GM19452 (cell line): ENCODE measurements at regions not wholly inside any gene's neighbourhood (a gene's known extent, or its start where the extent isn't known, plus 50 kb on each side); places are given as distances from the start of the nearest gene placed in this dataset.
"Not testable (repeated sequence)": the region's sequence is repeated elsewhere in the genome, so short reads cannot be mapped to it uniquely, and the experiment has no call there.

Experiments
- ATAC-seq: cut with Tn5 transposase; IDR thresholded peaks from one replicate; pipeline ENCODE4 v1.9.1; 2021; ENCODE audit not compliant: unreplicated experiment

DNA sequence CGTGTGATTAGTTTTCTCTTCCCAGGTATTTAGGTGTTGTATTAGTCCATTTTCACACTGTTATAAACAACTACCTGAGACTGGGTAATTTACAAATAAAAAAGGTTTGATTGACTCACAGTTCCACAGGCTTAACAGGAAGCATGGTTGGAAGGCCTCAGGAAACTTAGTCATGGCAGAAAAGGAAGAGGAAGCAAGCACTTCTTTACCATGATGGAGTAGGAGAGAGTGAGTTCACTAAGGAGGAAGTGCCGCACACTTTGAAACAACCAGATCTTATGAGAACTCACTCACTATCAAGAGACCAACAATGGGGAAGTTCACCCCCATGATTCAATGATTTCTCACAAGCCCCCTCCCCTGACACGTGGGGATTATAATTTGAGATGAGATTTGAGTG lies 1343.7 kb upstream of the GOT2 start:
- ATAC-seq, result no peak

DNA sequence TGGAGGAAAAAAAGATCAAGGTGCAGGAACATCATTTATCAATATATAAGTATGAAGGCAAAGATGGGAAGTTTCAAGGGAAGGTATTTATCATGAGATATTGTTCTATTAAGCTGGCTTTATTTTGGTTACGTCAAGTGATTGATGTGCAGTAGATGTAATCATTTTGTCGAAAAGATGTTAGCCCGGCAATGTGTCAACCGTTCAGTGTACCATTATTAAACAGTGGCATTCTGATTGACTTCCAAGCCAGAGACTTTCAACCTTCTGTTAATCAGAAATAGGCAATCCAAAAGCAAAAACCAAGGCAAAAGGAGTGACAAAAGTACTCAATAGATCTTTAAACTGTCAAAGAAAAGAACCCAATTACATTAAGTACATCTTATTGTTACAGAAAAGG lies 1340.3 kb upstream of the GOT2 start:
- ATAC-seq, result no peak

DNA sequence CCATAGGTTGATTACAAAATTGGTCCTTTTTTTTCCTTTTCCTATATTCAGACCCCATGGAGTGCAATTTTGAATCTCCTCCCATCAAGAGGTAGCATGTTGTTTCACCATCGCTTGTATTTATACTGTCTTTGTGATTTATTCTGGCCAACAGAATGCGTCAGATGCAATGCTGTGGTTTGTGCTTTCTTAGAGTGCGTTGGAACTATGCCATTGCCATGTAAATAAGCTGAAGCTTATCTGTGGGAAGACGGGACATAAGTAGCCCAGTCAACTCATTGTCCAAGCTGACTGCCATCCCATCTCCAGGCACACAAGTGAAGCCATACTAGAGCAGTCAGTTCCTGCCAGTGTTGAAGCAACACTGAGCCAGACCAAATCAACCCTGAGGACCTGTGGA lies 1339.3 kb upstream of the GOT2 start:
- ATAC-seq, result no peak

DNA sequence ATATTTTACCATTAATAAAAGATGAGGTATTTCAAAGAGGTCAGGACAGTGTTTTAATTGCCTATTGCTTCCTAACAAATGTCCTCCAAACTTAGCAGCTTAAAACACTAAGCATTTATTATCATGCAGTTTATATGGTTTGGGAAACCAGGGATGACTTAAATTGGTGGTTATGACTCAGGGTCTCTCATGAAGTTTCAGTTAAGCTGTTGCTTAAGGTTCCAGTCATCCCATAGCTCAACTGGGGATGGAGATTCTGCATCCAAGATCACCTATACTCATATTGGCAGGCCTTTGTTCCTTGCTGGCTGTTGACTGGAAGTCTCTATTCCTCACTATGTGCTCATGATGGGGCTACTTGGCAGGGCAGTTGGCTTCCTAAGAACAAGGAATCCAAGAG lies 1329.9 kb upstream of the GOT2 start:
- ATAC-seq, result no peak

DNA sequence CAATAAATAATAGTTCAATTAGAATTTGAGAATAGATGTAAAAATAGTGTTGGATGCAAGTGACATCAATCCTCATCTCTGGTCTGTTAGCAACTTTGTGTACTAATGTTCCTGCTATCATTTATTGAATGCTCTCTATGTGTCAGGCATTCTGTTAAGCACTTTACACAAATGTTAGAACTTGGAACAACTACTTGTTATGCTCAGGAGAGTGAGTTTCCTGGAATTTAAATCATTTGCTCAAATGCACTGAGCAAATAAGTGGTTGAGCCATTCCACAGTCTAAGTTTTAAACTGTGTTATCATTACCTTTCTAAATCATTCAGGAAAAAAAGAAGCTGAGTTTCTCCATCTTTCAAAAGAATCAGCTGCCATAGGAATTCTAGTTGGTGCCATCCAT lies 1327.3 kb upstream of the GOT2 start:
- ATAC-seq, result no peak

DNA sequence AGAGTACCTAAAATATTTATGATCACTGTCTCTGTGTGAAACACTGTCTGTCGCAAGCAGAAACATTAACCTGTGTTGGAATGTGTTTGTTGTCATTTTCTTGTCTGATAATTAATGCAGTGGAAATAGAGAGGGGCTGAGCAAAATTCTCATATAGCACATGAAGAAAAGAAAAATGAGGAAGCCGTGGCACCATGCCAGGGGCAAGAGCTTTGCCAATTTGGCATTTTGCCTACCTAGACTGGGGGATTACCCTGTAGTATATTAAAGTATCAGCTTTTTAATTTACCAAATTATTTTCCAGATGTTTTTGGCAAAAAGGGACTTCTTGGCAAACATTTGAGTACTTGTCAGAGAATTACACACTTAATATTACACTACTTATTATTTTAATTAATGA lies 1326.6 kb upstream of the GOT2 start:
- no peak for ATAC-seq

DNA sequence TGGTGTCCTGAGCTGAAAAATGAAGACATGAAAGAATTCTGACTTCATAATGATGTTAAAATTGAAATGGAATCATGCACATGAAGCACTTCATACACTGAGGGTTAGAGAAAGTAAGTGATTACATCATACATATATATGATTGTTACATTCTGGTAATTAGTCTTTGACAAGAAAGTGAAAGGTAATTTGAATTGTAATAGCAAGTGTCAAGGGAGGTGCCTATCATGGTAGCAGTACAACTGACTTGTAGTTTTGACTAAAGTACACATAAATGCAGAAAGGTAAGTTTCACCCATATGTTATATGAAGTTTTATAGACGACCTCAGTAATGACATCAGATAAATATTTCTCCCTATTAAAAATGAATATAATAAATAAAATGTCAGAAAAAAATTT lies 1325.0 kb upstream of the GOT2 start:
- ATAC-seq, result no peak

DNA sequence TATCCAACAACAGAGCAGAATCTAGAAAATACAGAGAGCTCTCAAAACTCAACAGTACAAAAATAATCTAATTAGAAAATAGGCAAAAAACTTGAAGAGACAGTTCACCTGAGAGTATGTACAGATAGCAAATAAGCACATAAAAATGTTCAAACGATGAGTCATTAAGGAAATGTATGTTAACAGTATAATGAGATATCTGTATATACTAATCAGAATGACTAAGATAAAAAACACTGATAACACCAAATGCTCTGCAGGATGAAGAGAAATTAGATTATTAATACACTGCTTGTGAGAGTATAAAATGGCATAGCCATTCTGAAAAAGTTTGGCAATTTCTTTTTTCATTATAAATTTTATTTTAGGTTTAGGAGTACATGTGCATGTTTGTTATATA lies 1307.6 kb upstream of the GOT2 start:
- no peak for ATAC-seq

DNA sequence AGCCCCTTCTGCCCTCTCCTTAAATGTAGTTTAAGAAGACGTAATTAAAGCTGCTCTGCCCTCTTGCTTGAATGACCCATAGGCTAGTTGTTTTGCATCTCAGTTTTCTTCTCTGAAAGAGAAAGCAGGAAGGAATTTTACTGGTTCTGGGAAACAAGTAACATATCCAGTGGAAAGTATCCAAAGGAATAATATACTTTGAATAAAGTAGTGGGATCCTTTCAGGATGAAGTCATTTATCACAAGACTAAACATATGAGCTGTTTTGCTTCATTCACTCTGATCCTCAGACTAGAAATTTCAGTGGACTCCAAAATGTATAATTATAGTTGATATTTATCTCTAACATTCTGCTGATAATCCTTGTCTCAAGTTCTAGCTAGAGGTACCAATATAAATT lies 1297.6 kb upstream of the GOT2 start:
- no peak for ATAC-seq

DNA sequence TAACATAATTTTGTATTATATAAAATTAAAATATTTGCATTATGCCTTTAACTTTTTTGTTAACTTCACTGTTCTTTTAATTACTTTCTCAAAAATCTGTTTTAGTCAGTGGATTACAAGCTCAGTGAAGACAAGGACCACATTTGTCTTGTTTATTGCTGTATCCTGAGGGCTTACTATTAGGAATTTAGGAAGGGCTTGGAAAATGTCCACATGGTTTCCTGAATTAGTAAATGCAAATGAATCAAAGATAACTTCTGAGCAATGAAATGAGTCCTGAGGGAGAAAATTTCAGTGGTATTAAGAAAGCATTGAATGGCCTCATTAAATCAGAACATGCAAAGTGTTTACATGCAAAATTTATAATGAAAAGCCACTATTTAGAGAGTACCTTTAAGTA lies 1293.2 kb upstream of the GOT2 start:
- ATAC-seq, result no peak

DNA sequence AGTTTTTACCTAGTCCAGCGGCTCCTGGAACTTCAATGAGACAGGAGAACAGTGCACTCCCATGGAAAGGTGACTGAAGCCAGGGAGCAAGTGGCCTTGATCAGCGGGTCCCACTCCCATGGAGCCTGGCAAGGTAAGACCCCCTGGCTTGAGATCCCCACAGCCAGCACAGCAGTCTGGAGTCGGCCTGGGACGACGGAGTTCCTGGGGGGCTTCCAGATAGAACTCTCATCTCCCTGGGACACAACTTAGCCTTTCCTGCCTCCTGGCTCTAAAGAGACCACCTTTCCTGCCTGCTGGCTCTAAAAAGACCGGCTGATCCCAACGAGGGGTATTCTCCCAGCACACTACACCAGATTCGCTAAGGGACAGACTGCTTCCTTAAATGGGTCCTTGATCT lies 1279.0 kb upstream of the GOT2 start:
- ATAC-seq, result no peak

DNA sequence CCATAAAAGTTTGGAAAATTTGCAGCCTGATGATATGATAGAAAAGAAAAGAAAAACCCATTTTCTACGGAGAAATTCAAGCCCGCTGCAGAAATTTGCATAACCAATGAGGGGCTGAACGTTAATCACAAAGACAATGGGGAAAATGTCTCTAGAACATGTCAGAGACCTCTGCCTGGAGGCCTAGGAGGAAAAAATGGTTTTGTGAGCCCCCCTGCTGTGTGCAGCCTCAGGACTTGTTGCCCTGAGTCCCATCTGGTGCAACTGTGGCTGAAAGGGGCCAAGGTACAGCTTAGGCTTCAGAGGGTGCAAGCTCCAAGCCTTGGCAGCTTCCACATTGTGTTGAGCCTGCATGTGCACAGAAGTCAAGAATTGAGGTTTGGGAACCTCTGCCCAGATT lies 1267.4 kb upstream of the GOT2 start:
- ATAC-seq, result no peak

DNA sequence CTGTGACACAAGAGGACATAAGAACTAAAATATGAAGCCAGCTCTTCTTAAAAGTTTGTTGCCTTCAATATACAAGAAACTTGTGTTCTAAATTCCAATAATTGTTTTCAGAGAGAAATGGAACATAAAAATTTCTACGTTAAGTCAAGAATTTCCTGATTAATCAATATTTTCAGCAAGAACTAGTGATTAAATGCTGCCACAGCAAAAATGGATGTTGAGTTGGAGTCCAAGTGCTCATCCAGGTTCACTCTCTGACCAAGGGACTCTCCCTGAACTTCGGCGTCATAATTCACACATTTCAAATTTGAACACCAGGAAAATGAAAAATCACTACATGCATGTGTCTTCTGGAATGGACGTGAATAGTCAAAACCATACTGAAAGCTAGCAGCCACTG lies 1263.6 kb upstream of the GOT2 start:
- no peak for ATAC-seq

DNA sequence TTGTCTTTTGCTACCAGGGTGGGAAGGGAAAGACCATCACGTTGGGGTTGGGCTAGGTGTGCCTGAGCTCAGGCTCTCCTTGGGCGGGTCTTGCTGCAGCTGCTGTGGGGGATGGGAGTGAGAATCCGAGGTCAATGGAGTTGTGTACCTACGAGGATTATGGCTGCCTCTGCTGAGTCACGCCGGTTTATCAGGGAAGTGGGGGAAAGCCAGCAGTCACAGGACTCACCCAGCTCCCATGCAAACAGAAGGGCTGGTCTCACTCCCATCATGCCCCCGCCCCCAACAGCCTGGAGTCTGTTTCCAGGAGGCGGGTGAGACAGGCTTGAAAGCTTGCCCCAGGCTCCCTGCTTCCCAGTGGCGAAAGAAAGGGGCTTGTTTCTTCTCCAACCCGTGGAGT lies 1259.0 kb upstream of the GOT2 start:
- ATAC-seq, result no peak

DNA sequence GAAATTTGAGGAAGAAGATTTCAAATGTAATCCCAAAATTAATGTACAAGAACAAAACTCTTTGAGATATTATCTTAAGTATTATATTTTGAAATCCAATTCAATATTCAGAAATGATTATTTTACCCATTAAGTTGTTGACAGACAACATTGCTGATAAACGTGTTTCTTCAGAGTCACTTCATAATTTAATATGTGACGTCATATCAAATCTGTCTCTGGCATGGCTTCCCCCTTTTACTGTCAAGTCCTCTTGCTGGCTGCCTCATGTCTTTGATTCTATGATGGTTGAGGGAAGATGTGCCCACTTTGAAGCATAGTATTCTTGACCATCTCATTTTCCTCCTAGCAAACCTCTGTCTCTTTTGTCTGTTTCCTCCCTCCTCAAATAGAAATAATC lies 1257.1 kb upstream of the GOT2 start:
- no peak for ATAC-seq

DNA sequence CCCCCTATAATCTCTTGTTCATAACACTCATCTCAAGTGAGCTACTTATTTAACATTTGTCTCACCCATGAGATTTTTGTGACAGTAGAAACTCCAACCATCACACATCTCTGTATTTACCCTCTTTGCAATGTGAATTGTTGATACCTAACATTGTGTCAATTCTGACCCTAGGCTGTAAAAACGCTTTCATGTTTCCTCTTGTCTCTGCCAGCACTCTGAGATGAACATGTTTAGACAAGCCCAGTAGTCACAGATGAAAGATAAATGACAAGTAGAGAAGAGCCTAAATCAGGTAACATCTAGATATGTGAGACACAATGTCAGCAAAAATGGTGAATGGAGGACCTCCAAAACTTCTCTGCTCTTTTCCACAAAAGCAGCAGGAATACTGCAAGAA lies 1254.5 kb upstream of the GOT2 start:
- no peak for ATAC-seq

DNA sequence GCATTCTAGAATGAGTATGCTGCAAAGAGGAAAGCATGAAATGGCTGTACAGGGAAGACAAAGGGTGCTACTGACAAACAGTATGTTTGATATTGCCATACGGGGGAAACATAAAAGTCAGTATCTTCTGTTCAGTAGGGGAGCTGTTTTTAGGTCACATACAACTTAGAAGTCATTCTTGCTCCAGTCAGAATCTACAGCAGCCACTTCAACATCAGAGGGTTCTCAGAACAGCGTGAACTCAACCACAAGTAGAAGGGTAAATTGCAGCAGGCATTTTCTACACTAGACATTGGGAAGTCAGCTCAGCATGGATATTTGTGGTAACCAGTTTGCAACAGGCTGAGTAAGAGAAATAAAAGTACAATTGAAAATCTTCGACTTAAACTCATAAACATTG lies 1241.8 kb upstream of the GOT2 start:
- no peak for ATAC-seq

DNA sequence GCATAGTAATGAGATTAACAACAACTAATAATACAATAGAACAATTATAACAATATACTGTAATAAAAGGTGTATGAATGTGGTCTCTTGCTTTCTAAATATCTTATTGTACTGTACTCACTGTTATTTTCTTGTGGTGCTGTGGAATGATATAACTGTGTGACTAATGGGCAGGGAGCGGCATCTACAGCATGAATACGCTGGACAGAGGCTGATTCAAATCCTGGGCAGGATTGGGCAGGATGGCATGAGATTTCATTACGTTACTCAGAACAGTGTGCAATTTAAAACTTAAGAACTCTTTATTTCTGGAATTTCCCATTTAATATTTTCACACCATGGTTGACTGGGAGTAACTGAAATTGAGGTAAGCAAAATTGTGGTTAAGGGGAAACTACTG lies 1239.8 kb upstream of the GOT2 start:
- no peak for ATAC-seq

DNA sequence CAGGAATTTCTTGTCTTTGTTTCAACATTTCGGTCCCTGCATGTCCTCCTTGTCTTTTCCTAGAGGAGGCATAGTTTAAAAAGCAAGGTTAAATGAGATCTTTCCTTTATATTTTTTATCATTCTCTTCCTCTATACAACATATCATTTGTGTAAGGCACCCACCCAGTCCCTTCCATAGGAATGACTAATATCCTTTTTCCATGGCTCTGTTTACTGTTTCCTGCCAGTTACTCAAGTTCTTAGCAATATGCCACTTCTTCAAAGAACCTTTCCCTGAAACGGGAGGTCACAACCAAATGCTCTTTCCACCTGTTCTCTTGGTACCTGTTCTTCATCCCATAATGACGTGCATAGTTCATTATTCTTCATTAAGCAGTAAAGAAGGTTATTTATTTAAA lies 1237.1 kb upstream of the GOT2 start:
- no peak for ATAC-seq

DNA sequence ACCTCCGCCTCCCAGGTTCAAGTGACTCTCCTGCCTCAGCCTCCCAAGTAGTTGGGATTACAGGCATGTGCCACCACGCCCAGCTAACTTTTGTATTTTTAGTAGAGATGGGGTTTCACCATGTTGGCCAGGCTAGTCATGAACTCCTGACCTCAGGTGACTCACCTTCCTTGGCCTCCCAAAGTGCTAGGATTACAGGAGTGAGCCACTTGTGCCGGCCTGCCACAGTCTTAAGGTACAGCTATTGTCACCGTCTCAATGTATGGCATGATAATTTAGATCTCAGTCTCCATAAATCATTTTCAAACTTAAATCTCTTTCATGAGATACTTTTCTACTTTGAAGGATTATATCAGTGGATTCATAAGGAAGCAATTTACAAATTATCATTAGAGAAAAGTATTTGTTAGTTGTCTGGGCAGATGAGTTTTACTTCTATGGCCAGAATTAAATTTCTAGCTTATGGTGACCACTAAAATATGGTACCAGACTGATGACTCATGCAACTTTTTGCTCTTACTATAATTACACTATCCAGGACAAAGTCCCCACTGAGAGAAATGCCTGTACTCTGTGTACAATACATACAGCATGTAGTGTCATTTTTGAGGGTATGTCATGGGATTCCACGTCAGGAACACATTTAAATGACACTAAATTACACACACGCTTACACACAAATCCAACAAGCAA lies 1230.3 kb upstream of the GOT2 start:
- no peak for ATAC-seq

DNA sequence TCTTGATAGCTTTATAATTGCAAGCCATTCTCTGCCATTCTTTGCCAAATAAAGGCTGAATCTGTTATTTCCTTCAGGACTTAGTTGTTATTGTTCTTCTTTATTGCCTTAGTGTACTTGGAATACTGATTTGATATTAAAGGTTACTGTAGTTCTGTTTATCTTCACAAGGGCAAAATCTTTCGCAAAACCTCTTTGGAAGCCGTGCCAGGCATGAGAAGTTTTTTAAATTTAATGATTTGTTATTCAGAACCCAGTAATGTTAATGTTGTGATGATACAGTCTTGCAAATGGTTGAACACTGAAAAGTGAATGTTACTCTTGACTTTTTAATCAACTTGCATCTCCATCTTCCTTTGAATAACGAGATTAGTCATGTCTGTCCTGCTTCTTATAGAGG lies 1225.2 kb upstream of the GOT2 start:
- no peak for ATAC-seq

DNA sequence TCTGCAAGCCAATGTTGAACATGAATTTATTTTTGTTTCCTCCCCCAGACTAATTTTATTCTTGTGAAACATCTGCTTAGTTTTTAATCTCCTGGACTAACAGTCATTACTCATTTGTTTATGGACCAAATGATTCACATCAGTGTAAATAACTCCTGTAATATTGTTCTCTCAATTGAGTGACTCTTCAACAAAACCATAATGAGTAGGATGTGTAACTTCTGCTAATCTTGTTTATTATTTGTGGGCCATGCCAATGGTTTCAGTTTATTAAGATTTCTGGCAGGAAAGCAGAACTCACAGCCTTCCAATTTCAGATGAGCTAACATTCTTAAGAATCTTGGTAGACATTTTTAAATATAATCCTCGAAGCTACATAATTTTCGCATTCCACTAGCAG lies 1216.3 kb upstream of the GOT2 start:
- ATAC-seq, result no peak

DNA sequence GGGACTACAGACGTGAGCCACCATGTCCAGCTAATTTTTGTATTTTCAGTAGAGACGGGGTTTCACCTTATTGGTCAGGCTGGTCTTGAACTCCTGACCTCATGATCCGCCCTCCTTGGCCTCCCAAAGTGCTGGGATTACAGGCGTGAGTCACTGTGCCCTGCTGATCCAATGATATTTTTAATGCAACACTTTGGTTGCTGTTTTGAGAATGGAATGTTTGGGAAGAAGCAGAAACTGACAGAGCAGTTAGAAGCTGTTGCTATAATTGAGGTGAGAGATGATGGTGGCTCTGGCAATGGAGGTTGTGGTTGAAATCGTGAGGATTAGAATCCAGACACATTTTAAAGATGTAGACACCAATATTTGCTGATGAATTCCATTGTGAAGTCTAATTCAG lies 1209.9 kb upstream of the GOT2 start:
- not testable (repeated sequence) for ATAC-seq

DNA sequence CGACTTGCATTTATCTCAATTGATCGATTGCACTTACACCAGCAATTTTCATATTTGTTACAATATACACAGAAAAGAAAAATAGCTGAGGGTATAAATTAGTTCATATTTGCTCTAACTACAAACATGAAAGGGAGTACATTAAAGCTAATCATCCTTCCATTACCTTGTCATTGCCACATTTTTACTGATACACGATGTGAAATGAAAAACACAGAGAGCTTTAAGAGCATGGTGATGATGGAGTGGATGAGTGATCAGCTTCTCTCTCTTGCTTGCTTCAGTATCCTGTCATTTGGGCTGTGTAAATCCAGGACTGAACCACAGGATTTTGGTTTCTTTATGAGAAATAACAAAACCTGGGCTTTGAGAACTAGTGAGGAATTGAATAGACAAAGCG lies 1207.5 kb upstream of the GOT2 start:
- ATAC-seq, result no peak
